ENCODE measurements at regions not wholly inside any gene's neighbourhood (a gene's known extent, or its start where the extent isn't known, plus 50 kb on each side); places are given as distances from the start of the nearest gene placed in this dataset.

- TF ChIP-seq CTCF (IDR thresholded peaks at IDR 0.05; ENCODE audit: low read length) (no peak), EZH2phosphoT487 (IDR thresholded peaks at IDR 0.05; ENCODE audit: low read length) (no peak)
Measured at GRCh38 chr1:166270476-166271150, 103.8 kb upstream of the FAM78B start.

Data from MM.1S (cell line).